ENCODE measurements at regions not wholly inside any gene's neighbourhood (a gene's known extent, or its start where the extent isn't known, plus 50 kb on each side); places are given as distances from the start of the nearest gene placed in this dataset.

GRCh38 chr1:244271004-244271403 is 180.7 kb downstream of the ADSS2 start:
- no peak for TF ChIP-seq POLR2A (IDR thresholded peaks at IDR 0.05)
- TF ChIP-seq CTCF (IDR thresholded peaks at IDR 0.05): no peak
- no peak for TF ChIP-seq POLR2AphosphoS5 (IDR thresholded peaks at IDR 0.05)
- TF ChIP-seq EP300 (IDR thresholded peaks at IDR 0.05): no peak
